HG03571 (cell line): ENCODE measurements at regions not wholly inside any gene's neighbourhood (a gene's known extent, or its start where the extent isn't known, plus 50 kb on each side); places are given as distances from the start of the nearest gene placed in this dataset.
A peak's percentile ranks its signal among the peaks of the same experiment; 100 is the strongest.
"Not testable (repeated sequence)": the region's sequence is repeated elsewhere in the genome, so short reads cannot be mapped to it uniquely, and the experiment has no call there.

Experiments used
- ATAC-seq: cut with Tn5 transposase; IDR thresholded peaks from one replicate; pipeline ENCODE4 v1.9.1; 2021; ENCODE audit not compliant: unreplicated experiment

GRCh38 chrY:13627323-13627722 is 76.4 kb upstream of the TMSB4Y start:
- not testable (repeated sequence) for ATAC-seq

DNA sequence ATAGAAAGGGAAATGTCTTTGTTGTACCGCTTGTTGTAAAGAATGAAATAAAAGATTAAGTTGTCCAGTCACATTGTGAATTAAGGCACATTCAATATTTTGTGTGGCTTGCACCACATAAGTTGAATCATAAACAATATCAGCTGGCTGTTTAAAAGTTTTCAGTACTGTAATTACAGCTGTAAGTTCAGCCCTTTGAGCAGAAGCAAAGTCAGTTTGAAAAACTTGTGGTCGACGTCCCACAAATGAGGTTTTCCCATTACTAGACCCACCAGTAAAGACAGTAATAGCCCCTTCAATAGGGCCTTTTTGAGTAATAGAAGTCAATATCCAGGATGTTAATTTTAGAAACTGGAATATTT is 87.8 kb upstream of the TMSB4Y start:
- no peak for ATAC-seq

DNA sequence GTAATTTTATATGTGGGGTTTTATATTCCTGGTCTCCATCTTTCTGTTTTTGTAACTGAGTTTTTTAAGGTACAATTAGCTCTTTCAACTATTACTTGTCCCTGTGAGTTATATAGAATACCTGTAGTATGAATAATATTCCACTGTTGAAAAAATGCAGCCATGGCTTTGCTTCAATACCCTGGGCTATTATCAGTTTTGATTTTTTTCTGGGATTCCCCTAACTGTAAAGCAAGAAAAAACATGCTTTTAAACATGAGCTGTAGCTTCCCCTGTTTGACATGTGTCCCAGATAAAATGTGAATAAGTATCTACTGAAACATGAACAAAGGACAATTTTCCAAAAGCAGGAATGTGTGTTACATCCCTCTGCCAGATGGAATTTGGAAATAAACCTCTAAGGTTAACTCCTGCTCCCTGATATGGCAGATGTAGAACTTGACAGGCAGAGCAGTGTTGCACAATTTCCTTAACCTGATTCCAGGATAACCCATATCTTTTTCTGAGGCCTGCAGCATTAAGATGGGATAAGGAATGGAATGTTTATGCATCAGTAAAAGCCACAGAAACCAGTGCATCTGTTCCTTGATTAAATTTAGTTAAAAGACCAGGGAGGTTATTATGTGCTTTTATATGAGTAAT is 88.3 kb upstream of the TMSB4Y start:
- no peak for ATAC-seq

DNA sequence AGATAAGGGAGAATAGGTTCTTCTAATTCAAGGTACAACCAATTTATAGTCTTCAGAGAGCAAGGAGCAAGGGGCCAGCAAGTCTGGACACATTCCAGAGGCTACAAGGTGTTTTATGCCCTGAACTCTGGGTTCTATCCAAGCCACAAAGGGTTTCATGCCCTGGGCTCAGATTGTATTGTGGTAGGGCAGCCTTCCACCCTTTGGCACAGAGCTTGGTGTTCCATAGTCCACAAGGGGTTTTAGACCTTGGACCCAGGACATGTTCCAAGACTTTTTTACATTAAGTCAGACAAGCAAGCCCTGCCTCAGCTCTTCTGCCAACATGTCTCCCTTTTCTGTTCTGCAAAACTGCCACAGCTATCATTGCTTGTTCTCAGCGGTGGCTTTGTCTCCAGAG is 90.8 kb upstream of the TMSB4Y start:
- ATAC-seq, result no peak

DNA sequence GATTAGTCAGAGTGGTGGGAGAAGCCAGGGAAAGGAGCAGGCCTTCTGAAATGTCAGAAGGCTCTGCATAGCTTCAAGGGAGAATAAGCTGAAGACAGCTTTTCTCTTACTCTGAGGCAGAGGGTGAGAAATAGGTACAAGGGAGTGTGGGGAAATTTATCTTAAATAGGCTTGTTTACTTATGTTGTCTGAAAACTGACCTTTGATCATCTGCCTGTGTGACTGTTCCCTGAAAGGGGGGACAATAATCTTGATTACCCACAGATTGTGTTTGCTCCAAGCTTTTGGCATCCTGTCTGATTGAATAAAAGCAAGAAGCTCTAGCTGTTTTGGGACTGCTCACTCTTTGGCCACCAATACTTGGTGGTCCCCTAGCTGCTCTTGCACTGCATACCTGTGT is 91.7 kb upstream of the TMSB4Y start:
- no peak for ATAC-seq

DNA sequence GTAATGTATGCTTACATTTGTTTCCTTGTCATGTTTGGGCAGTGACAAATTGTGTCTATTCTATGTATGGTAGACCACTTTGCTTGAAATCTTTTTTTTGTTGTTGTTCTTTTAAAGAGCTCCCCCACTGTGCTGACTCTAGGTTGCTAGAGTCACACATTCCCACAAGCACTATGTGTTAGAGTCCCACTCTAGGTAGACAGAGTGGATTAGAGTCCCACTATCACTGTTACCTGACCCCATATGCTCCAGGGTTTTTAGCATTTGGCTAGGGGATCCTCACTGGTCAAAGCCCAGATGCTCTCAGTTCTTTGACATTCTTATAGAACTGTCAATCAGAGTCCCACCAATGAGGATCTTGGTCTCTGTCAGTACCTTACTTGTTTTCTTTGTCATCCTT is 111.2 kb upstream of the TMSB4Y start:
- no peak for ATAC-seq

GRCh38 chrY:13570931-13571330 is 91.1 kb upstream of the UTY start:
- ATAC-seq, result not testable (repeated sequence)

DNA sequence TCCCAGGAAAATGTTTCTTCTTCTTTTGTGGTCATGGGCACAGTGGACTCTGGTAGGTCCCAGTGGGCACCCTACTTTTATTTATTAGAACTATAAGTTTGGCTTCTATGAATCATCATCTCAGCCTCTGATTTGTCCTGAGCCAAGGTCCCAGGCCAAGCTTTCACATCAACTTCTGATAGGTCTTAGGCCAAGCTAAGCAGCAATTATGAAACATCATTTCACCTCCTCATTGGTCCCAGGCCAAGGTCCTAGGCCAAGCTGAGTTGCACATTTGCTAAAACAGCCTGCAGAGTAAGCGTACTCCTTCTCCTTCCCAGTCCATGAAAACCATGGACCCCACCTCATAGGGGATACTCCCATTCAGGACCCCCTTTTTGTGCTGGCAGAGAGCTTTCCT is 87.4 kb upstream of the UTY start:
- no peak for ATAC-seq

DNA sequence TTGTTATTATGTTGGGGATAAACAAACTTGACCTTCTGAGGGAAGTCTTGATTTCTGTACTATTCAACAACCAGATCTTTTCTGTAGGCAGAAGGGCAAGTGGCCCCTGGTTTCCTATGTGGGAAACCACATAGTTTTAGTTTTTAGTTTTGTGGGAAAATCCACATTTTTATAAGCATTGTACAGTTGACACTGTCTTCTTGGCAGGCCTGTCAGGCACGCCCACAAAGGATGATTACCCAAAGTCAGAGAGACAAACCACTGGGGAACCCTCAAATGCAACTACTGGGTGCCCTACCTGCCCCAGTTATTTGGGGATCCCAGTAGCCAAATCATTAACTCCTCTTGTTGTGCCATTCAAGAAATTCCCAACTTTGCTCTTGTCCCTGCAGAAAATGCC is 75.1 kb upstream of the UTY start:
- ATAC-seq, result no peak

GRCh38 chrY:13552393-13553116 is 72.7 kb upstream of the UTY start:
- peak; percentile 55 for ATAC-seq

DNA sequence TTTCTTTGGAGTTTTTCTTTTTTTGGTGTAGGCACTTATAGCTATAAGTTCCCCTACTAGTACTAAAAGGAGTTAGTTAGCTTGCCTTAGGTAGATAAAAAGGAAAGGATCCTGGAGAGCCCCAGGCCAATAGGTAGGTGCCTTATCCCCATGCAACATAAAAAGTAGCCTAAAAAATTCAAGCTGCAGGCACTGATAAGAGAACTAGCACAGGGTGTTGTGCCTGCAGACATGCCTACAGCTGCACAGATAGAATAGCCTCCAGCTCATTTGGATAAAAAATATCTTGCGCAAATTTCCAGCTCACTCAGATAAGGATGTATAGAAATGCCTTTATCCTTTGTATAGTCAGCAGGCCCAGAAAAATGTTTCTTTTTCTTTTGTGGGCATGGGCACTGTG is 71.4 kb upstream of the UTY start:
- no peak for ATAC-seq

DNA sequence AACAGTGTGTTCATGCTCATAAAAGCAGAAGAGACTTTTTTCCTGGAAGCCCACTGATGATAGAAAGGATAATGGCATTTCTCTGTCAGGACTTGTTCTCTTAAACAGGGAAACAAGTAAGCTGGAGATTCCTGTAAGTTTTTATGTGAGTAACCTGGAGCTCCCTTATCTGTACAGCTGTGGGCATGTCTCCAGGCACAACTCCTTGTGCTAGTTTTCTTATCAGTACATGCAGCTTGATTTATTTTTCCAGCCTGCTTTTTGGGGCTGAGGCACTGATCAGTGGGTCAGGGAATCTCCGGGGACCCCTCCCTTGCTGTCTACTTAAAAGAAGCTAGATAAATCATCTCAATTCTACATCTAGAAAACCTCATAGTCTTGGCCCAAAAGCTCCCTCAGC is 64.7 kb upstream of the UTY start:
- ATAC-seq, result no peak

GRCh38 chrY:13537919-13538318 is 58.1 kb upstream of the UTY start:
- no peak for ATAC-seq
